GM18498 (cell line): ENCODE measurements at regions not wholly inside any gene's neighbourhood (a gene's known extent, or its start where the extent isn't known, plus 50 kb on each side); places are given as distances from the start of the nearest gene placed in this dataset.

Experiments used
- ATAC-seq: cut with Tn5 transposase; IDR thresholded peaks from one replicate; pipeline ENCODE4 v1.9.1; 2021; ENCODE audit warnings: mild to moderate bottlenecking, moderate library complexity; ENCODE audit not compliant: unreplicated experiment

DNA sequence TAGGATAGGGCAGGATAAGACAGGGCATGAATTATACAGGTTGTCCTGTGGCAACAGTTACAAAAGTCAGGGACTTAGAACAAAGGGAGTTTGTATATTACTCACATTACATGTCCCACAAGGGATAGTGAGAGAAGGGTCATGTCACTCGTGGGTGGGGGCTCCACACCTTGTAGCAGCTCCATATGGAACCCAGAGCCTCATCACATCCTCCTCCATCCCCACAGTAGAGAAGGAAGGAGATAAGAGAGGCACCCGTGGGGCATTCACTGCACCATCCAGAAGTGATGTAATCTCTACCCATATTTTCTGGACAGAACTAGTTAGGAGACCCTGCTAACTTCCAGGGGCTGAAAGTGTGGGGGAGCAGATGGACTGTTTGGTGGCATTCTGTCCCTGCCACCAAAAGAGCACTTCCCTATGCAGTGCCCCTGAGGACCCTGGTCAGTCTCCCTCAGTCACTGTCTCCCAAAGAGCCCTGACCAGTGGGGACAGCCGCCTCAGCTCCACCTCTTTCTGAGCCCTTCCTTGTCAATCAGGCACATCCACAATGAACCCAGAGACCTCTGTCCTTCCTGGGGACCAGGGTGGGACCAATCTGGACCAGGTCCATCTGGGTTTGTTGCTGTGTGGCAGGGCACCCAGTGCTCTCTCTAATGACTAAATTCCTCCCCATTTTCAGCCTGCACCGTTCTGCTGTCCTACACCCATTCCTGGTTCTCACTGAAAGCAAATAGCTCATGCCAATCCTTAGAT is 154.8 kb upstream of the ETV3 start:
- ATAC-seq: no peak

DNA sequence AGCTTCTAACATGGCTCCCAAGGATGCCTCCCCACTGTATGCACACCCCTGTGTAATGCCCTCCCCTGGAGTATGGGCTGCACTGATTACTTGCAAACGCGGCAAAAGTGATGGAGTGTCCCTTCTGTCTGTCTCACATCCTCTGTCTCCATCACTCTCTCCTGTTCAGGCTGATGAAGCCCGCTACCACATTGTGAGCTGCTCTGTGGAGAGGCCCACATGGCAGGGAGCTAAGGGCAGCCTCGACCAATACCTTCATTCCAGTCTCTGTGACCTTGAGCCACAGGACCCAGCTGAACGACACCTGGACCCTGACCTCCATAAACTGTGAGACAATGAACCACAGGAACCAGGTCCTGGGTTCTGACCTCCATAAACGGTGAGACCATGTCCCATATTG is 154.1 kb upstream of the ETV3 start:
- ATAC-seq: no peak

DNA sequence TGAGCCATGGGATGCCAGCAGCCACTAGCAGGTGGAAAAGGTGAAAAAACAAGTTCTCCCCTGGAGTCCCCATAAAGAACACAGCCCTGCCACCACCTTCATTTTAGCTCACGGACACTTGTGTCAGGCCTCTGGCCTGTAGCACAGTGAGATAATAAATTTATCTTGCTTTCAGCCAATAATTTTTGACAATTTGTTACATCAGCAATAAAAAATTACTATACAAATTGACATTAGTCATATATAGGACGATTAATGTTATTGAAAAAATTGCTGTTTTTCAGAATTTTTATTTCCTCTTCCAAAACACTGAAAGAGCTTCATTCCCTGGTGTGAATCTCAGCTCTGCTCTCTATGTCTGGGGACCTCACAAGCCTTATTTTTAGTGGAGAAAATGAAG is 152.9 kb upstream of the ETV3 start:
- ATAC-seq: no peak

DNA sequence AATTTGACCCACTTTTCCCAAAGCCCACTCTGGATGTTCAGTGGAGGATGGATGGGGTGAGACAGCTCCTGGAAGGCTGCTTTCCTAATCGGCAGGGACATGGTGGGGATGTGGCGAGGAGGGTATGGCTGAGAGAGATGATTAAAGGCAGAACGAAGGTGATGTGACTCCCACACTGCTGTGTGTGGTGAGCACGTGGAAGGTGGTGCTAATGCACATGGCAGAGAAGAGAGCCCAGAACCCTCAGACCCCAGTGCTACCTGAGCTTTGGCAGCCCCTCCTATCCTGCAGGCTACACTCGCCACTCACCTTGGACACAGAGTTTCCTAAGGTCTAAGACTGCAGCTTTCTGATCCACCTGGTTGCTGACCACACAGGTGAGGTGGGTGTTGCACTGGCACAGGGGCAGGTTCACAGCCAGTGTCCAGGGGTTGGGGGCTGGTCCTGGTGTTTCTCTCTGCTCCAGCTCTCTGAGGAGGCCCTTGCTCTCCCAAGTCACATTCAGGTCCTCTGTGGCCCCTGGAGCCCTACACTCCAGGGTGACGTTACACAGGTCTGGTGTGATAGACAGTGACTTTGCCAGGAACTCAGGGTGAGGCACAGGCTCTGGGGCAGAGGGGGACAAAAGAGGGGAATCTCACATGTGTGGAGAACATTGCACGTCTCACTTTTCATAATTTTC is 151.4 kb upstream of the ETV3 start:
- no peak for ATAC-seq

DNA sequence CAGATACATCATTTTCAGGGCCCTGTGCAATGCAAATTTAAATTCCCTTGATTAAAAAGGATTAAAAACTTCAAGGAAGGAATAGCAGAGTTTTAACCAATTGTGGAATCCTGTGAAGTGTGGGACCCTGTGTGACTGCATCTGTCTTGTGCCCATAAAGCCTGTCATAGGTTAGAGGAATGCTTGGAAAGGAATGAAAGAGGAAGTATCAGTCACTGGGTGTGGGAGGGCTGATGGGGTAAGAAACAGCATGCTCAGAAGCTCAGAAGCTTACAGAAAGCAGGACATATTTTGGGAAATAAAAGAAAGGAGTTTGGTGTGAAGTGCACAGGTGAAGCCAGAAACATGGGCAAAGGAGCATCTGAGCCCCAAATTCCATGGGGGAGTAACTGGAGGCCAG is 150.8 kb upstream of the ETV3 start:
- no peak for ATAC-seq

DNA sequence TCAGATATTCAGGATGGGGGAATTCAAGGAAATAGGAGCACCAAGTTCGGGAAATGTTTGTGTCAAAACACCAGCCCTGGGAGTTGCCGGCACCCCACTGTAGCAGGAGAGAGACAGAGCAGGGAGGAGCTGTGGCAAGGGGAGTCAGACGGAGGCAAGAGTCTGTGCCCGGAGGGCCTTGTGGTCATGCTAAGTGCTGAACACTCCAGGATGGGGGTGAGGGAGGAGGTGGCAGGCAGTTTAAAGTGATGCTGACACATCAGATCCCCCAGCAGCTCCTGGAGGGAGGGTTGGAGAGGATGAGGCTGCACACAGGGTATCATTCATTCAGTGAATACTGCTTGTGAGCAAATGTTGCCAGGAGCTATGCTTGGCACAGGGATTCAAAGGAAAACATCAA is 150.3 kb upstream of the ETV3 start:
- ATAC-seq: no peak

DNA sequence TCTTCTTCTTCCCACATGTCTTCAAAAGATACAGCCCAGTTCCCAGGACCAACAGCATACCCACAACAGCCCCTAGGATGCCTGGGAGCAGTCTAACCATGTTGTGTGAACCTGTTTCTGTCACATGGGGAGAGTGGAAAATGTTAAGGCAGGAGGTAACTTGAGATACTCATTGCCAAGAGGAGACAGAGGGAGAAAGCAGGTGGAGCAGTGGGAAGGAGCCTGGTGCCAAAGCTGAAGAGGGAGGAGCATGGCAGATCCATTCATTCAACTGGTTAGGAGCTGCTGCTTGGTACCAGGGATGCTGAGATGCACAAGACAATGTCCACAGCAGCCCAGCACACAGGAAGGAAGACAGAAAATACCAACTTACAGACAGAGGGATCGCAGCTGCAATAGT is 149.8 kb upstream of the ETV3 start:
- ATAC-seq: no peak

DNA sequence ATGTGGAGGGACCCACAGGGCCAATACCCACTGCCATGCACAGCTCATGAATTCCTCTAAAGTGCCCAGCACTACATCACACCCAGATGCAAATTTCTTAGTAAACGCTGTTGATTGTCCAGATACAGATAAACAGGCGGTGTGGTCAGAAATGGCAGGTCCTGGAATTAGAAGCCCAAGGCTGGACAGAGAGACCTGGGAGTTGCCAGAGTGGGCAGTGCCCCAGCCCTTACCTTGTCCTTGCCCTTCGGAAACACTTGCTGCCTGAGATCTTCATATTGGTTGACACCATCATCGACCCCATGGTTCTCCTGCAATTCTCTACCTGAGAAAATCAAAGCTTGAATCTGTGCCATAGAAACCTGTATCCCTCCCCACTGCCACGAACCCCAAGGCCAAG is 149.3 kb upstream of the ETV3 start:
- ATAC-seq: no peak

DNA sequence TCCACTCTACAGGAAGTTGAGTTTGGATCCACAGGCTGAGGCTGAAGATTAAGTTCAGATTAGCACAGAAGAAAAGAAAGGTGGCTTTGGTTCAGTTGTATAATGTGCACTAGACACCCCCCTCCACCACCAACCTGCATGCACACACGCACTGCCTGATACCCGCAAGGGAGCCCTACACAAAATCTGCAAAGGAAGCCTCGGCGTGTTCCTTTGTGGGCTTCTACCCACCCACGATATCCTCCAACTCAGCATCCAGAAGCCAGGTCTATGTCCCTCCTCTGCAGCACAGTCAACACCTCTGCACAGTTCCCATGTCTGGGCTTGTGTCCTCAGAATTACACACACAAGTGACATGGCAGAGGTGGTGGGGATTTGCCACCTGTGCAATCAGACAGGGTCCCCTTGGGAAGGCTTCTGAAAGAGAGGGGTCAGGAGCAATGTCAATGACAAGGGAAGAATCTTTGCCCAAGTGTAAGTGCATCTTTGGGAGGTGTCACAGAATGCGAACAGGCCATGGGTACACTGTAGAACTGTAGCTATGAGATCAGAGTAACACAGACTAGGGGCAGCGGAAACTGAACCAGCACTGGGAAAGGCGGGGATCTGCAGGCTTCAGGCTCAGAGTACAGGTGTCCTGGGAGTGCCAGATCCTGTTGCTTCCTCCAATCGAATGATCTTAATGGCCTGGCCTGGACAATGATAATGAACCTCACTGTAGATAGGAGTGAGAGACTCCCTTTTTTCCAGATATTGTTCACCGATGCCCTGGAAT is 148.6 kb upstream of the ETV3 start:
- ATAC-seq: no peak

DNA sequence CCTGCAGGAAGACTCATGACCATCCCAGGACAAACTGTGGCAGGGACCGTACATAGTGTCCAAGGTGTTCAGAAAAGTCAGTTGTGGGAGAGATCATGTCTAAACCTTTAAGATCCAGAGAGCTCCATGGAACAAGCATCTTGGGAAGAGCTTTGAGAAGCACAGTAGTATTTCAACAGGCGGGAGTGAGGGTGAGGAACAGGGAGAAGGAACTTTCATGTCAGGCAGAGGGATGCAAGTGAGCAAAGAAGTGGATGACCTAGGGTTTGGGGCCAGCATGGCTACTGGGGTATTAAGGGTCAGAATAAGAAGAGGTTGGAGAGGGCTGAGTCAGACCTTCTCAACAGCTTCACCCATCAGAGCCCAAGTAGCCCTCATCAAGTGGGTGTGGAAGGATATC is 147.9 kb upstream of the ETV3 start:
- no peak for ATAC-seq

DNA sequence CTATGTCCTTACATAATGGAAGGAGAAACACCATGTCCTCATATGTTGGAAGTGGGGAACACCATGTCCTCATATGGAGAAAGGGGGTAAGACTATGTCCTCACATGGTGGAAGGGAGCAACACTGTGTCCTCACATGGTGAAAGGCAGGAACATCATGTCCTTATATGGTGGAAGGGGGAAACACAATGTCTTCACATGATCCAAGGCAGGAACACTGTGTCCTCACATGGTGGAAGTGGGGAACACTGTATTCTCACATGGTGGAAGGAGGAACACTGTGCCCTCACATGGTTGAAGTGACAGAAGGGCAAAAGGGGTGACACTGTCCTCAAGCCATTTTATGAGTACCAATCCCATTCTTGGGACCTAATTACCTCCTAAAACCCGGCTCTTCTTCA is 146.3 kb upstream of the ETV3 start:
- no peak for ATAC-seq

DNA sequence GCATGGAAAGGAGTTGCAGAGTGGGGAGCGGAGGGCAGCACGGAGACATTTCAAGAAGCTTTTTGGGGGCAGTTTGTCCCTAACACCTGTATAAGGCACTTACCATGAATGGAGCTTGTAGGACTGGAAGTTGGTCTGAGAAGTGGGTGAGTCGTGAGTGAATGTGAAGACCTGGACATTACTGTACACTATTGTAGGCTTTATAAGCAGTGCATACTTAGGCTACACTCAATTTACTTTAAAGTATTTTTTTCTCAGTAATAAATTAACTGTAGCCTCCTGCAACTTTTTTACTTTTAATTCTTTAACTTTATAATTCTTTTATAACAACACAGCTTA is 141.6 kb upstream of the ETV3 start:
- no peak for ATAC-seq

DNA sequence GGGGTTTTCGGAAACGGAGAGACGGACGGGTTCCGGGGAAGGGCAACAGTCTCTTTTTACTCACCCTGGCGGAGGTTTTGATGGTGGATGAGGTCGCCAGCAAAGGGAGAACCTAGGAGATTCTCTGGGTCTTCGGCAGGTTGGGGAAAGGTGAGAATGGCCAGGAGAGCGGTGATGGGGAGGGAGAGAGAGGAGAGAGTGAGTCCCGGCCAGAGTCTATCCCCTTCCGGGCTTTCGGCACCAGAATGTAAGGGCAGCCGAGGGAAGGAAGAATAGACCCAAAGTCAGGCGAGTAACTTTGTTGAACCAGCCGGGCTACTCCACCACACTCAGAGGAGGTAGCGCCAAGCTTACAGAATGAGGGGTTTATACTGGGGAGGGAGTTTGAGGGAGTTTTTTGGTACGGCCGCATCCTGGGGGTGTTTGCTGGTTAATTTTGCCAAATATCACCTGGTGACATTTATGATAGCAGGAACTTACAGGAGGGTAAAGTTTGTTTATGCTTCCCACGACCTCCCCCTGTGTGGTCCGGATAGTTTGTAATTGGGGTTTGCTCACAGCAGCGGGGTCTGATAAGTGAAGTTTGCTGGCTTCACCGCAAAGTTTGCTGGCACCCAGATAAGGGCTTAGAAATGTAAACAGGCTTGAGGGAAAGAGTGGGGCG is 141.1 kb upstream of the ETV3 start:
- ATAC-seq: no peak

DNA sequence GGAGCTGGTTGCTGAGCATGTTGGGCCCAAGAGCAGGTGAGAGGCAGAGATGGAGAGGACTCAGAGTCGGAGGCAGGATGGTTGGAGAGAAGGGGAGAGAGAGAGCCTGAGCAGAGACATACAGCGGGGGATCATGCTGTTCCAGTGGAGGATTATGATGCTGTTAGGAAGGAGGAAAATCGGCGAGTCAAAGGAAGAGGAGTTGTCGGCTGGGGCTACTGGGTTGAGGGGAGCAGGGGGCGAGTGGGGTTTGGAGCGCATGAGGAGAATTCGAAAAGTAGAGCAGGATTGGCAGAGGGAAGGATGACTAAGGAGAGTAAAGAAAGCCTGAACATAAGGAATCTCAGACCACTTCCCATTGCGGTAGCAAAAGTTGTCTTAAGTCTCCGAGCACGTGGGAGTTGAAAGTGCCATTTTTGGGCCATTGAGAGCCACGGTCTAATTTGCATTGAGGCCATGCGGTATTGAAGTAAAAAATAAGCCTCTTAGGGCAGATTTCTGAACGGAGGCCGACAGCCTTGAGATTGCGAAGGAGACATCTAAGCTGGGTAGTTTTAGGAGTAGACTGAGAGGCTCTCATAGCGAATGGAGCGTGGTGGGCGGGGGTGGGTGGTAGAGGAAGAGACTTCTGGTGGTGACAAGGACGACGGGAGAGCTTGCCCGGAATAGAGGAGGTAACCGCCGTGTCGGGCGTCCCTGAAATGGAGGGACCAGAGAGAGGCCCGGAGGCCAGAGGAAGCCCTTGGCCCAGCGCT is 140.4 kb upstream of the ETV3 start:
- ATAC-seq: no peak

DNA sequence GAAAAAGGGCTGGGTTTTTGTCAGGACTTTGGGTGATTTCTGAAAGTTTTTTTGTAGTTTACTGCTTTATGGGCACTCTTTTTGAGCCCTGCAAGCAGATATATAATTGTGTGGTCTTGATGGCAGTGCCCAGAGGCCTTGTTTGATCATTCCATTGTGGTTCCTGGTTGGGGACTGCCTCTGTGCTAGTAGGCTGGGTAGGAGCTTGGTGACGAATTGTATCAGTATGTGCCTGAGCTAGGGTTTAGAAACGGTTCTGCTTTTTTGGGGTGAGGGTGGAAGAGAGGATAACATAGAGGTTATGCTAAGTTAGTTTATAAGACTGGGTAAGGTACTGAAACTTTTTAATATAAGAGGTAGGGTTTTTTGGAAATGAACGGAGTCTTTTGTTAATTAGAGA is 139.7 kb upstream of the ETV3 start:
- ATAC-seq: no peak

DNA sequence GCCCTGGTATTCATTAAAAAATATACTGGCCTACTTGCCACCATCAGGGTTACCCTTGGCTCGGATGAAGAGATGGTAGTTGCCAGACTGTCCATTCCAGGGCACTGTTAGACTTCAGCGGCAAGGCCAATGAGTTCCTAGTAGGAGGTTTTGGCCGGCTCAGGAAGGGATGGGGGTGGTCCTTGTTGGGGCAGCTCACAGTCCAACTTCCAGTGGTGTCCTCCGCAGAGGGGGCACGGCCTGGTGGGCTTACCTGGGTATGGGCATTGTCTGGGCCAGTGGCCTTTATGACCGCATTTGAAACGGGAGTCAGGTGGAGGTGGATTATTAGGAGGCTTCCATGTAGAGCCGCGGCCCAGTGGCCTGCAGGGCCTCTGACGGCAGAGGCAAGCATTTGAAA is 139.1 kb upstream of the ETV3 start:
- ATAC-seq: no peak

DNA sequence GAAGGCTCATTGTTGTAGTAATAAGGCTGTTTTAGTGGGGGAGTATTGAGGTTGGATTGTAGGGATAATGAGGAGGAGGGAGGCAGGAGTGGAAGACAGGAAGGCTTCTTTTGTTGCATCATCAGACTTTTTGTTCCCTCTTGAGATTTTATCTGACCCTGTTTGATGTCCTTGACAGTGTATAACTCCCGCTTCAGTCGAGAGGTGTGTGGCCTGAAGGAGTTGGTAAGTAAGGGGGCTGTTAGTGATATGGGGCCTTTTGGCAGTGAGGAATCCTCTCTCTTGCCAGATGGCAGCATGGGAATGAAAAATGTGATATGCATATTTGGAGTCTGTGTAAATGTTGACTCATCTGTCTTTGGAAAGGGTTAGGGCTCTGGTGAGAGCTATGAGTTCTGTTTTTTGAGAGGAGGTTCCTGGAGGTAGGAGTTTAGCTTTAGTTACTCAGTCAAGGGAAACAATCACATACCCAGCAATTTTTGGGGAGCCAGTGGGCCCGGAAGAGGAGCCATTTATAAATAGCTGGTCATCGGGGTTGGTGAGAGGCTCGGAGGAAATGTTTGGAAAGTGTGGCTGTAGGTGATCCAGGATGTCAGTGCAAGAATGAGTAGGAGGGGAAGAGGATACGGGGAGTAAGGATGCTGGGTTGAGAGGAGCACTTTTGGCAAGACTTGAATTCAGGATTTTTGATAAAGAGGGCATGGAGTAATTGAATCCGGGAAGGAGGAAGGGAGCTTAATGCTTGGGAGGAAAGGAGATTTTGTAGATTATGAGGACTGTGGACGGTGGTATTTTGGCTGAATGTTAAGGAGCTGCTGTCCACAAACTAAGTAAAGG is 136.7 kb upstream of the ETV3 start:
- ATAC-seq: no peak

DNA sequence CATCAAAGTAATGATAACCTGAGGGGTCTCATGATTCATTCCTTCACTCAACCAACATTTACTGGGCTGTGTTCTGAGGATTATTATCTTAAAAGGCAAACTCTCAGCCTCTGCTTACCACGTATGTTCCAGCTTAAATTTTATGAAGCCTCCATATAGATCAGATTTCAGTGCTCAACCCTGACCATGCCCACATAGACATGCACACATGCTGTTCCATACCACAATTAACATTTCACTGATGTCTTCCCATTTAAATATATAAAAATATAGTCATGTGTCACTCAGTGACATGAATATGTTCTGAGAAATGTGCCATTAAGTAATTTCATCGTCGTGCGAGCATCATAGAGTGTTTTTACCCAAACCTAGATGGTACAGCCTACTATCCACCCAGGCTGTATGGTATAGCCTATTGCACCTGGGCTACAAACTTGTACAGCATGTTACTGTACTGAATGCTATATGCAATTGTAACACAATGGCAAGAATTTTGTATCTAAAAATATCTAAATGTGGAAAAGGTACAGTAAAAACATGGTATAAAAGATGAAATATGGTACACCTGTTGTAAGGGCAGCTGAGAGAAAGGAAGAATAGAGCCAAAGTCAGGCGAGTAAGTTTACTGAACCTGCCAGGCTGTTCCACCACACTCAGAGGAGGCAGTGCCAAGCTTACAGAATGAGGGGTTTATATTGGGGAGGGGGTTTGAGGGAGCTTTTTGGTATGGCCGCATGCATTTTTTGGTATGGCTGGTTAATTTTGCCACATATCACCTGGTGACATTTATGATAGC is 134.7 kb upstream of the ETV3 start:
- no peak for ATAC-seq

DNA sequence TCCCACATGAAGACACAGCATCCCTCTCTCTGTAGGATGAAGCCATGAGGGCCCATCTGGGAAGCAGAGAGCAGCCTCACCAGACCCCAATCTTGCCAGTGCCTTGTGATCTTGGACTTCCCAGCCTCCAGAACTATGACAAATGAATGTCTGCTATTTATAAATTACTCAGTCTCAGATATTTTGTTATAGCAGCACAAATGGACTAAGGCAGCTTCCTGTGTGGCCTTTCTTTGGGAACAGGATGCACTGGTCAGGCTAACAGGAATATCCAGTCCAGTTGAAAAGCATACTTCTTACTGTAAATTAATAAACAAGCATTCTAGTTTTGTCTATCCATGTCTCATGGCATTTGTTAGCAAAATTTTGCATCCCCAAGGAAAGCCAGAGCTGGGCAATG is 134.1 kb upstream of the ETV3 start:
- ATAC-seq: no peak
